ENCODE measurements at regions not wholly inside any gene's neighbourhood (a gene's known extent, or its start where the extent isn't known, plus 50 kb on each side); places are given as distances from the start of the nearest gene placed in this dataset.

DNA sequence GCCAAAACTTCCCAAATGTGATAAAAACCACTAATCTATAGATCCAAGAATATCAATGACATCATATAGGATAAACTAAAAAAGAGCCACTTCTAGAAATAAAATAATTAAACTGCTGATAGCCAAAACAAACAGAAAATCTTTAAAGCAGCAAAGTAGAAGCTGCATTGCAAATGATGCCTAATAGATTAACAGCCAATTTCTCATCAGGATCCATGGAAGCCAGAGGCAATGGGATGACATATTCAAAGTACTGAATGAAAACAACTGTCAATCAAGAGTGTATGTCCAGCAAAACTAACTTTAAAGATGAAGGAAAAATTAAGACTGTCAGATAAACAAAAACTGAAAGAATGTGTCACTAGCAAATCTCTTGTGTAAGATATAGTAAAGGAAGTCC lies 224.8 kb downstream of the PSAT1 start:
- Histone ChIP-seq H3K27ac (no peak overlapping the region), H3K4me1 (no peaks in the 10 kb centered on the region), H3K9me3 (no peaks in the 10 kb centered on the region), H3K27me3 (no peaks in the 10 kb centered on the region), H3K36me3 (no peaks in the 10 kb centered on the region), H3K4me3 (replicated peaks in 1 of 3) (no peak overlapping the region)
- intact Hi-C loops (cut with DNase I): no loop called here
- TF ChIP-seq, protein P1, sequence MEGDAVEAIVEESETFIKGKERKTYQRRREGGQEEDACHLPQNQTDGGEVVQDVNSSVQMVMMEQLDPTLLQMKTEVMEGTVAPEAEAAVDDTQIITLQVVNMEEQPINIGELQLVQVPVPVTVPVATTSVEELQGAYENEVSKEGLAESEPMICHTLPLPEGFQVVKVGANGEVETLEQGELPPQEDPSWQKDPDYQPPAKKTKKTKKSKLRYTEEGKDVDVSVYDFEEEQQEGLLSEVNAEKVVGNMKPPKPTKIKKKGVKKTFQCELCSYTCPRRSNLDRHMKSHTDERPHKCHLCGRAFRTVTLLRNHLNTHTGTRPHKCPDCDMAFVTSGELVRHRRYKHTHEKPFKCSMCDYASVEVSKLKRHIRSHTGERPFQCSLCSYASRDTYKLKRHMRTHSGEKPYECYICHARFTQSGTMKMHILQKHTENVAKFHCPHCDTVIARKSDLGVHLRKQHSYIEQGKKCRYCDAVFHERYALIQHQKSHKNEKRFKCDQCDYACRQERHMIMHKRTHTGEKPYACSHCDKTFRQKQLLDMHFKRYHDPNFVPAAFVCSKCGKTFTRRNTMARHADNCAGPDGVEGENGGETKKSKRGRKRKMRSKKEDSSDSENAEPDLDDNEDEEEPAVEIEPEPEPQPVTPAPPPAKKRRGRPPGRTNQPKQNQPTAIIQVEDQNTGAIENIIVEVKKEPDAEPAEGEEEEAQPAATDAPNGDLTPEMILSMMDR (IDR thresholded peaks at IDR 0.05): no peak
- no peak for TF ChIP-seq POLR2A (IDR thresholded peaks at IDR 0.05)
- no peak for DNase-seq

DNA sequence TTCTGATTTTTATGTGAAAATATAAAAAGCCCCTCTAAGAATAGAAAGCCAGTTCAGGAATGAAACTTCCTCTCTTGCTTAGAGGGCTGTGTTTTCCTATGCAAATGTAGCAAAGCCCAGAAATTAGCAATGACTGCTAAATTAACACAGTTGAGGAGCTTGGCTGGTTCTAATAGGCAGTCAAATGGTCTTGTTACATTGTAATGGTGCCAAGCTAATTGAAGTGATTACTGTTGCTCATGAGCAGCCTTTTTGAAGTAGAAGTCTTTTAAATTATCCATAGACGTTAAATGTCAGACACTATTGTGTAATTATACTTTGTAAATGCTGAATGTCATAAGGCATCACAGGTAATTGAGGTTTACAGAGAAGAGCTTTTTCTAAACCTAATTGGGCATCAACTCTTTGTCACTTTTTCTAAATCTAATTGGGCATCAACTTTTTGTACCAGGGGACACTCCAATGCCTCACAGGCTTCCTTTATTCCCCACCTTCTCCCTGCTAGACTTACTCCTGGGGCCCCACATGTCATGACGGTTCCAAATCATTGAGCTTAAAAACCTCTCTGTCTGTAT lies 229.1 kb downstream of the PSAT1 start:
- H3K36me3 ChIP-seq: no peaks in the 10 kb centered on the region
- no peak for TF ChIP-seq POLR2A (IDR thresholded peaks at IDR 0.05)
- TF ChIP-seq, protein P1 (IDR thresholded peaks at IDR 0.05): no peak
- intact Hi-C loops (cut with DNase I): no loop called here
- no peaks in the 10 kb centered on the region for H3K9me3 ChIP-seq
- no peak for DNase-seq
- H3K4me3 ChIP-seq (replicated peaks in 1 of 3): no peak overlapping the region
- H3K4me1 ChIP-seq: no peaks in the 10 kb centered on the region
- 82 to 85% methylated on average over 2 of the region's 2 CpGs for WGBS, 2 donors
- H3K27ac ChIP-seq: no peak overlapping the region
- no peaks in the 10 kb centered on the region for H3K27me3 ChIP-seq

DNA sequence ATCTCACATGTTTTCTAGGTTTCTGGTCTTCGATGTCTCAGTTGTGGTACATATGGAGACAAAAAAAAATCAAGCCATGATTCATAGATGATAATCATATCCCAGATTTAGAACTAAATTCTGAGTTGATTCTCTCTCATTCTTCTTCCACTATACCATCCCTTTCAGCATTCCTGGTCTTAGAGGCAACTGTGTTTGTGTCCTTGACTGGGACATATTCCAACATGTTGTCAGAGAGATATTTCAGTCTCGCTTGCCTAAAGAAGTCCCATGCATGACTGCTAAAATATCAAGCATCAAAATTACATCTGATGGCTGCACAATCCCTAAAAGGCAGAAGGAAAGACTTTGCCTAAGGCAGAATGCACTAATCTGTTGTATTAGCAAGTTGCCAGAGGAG lies 236.6 kb downstream of the PSAT1 start:
- H3K27ac ChIP-seq: no peak overlapping the region
- intact Hi-C loops (cut with DNase I): no loop called here
- no peaks in the 10 kb centered on the region for H3K27me3 ChIP-seq
- no peaks in the 10 kb centered on the region for H3K9me3 ChIP-seq
- 85 to 87% methylated on average over 2 of the region's 2 CpGs for WGBS, 2 donors
- H3K36me3 ChIP-seq: no peaks in the 10 kb centered on the region
- no peak for DNase-seq
- TF ChIP-seq, protein P1 (IDR thresholded peaks at IDR 0.05): no peak
- TF ChIP-seq POLR2A (IDR thresholded peaks at IDR 0.05): no peak
- no peak overlapping the region for H3K4me3 ChIP-seq (replicated peaks in 1 of 3)
- no peaks in the 10 kb centered on the region for H3K4me1 ChIP-seq

DNA sequence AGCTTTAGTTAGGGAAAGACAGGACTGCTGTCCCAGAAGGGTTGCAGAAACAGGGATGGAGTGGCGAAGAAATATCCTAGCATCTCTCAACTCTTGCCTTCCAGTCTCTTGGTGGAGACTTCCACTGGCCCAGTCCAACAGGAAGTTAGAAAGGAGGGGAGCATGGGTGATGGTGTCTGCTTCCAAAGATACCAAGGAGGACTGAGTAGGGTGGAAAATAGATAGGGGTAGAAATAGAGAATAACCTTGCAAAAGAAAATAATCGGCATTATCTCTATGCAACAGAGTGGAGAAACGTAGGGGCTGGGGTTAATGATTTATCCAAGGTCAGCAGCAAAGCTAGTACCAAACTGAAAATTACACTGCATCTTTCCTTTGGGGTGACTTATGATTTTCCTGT lies 242.3 kb downstream of the PSAT1 start:
- Histone ChIP-seq H3K27ac (no peak overlapping the region), H3K4me1 (no peaks in the 10 kb centered on the region), H3K36me3 (no peaks in the 10 kb centered on the region), H3K9me3 (no peaks in the 10 kb centered on the region), H3K4me3 (replicated peaks in 1 of 3) (no peak overlapping the region), H3K27me3 (no peaks in the 10 kb centered on the region)
- DNase-seq: no peak
- 92 to 95% methylated on average over 3 of the region's 3 CpGs for WGBS, 2 donors
- intact Hi-C loops (cut with DNase I): no loop called here
- no peak for TF ChIP-seq POLR2A (IDR thresholded peaks at IDR 0.05)
- TF ChIP-seq, protein P1 (IDR thresholded peaks at IDR 0.05): no peak

DNA sequence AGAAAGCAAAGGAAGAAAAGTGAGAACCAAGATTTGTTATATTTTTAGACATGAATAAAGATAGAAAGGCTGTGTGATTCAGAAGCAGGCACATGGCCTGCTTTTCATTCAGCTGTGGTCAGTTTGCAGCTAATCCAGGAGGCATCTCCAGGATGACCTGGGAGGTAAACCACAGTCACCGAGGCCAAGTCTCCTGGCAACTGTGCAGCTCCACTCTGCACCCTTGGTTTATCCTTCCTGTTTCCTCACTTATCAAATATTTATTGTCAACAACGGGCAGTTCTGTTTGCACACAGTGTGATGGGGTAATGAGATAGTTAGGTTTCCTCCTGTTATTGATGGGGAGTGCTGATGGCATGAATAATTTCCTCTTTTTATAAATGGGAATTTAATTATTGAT lies 243.0 kb downstream of the PSAT1 start:
- no peaks in the 10 kb centered on the region for H3K36me3 ChIP-seq
- no peaks in the 10 kb centered on the region for H3K27me3 ChIP-seq
- H3K4me1 ChIP-seq: no peaks in the 10 kb centered on the region
- no peak overlapping the region for H3K4me3 ChIP-seq (replicated peaks in 1 of 3)
- H3K27ac ChIP-seq: no peak overlapping the region
- intact Hi-C loops (cut with DNase I): no loop called here
- WGBS, 2 donors: 61 to 67% methylated on average over 2 of the region's 2 CpGs
- no peak for TF ChIP-seq POLR2A (IDR thresholded peaks at IDR 0.05)
- TF ChIP-seq, protein P1 (IDR thresholded peaks at IDR 0.05): no peak
- DNase-seq: no peak
- no peaks in the 10 kb centered on the region for H3K9me3 ChIP-seq

Measured in thyroid gland (tissue), 4 donors.